Activated CD8-positive, alpha-beta memory T cell treated with anti-CD3 and anti-CD28 coated beads for 36 hours (primary cell): ENCODE measurements at regions not wholly inside any gene's neighbourhood (a gene's known extent, or its start where the extent isn't known, plus 50 kb on each side); places are given as distances from the start of the nearest gene placed in this dataset.

Source experiments
- CTCF ChIA-PET: fragments of 350-600 bp; sonication (Branson Sonifier 250); formaldehyde crosslinking; loops from one replicate; lab custom pipeline; 2021; ENCODE audit warnings: antibody characterized with exemption; lab: Charles Lee
- POLR2A ChIA-PET: fragments of 350-600 bp; sonication (Branson Sonifier 250); formaldehyde crosslinking; loops from one replicate; lab custom pipeline; 2021; ENCODE audit warnings: antibody characterized with exemption; lab: Charles Lee

- ChIA-PET CTCF (no interaction called here), POLR2A (no interaction called here)
These were observed 114.5 kb downstream of the RXFP2 start for GRCh38 chr13:31853643-31854326.

- CTCF ChIA-PET, result no interaction called here
- POLR2A ChIA-PET, result no interaction called here
These were observed 120.2 kb downstream of the RXFP2 start for GRCh38 chr13:31859571-31859970.

- CTCF ChIA-PET, result no interaction called here
- POLR2A ChIA-PET, result no interaction called here
These were observed 120.7 kb downstream of the RXFP2 start for GRCh38 chr13:31860002-31860401.

GRCh38 chr13:31862828-31863227 is 123.5 kb downstream of the RXFP2 start:
- ChIA-PET POLR2A (no interaction called here), CTCF (no interaction called here)

GRCh38 chr13:31864307-31864706 is 125.0 kb downstream of the RXFP2 start:
- CTCF ChIA-PET, result no interaction called here

GRCh38 chr13:31866099-31866498 is 126.8 kb downstream of the RXFP2 start:
- CTCF ChIA-PET, result no interaction called here

More at GRCh38 chr13:31864307-31864706, 125.0 kb downstream of the RXFP2 start:
- POLR2A ChIA-PET, result no interaction called here

GRCh38 chr13:31867709-31868108 is 128.4 kb downstream of the RXFP2 start:
- POLR2A ChIA-PET, result no interaction called here
- CTCF ChIA-PET, result no interaction called here

More at GRCh38 chr13:31866099-31866498, 126.8 kb downstream of the RXFP2 start:
- POLR2A ChIA-PET, result no interaction called here

GRCh38 chr13:31869582-31869981 is 130.3 kb downstream of the RXFP2 start:
- POLR2A ChIA-PET, result no interaction called here
- CTCF ChIA-PET, result no interaction called here

GRCh38 chr13:31870511-31870910 is 131.2 kb downstream of the RXFP2 start:
- ChIA-PET POLR2A (no interaction called here), CTCF (no interaction called here)

GRCh38 chr13:31873145-31873544 is 133.8 kb downstream of the RXFP2 start:
- CTCF ChIA-PET, result no interaction called here
- POLR2A ChIA-PET, result no interaction called here

- ChIA-PET POLR2A (no interaction called here), CTCF (no interaction called here)
These were observed 135.8 kb downstream of the RXFP2 start for GRCh38 chr13:31875134-31875533.

- ChIA-PET CTCF (no interaction called here), POLR2A (no interaction called here)
These were observed 138.7 kb downstream of the RXFP2 start for GRCh38 chr13:31878052-31878451.

- ChIA-PET CTCF (no interaction called here), POLR2A (no interaction called here)
These were observed 139.2 kb downstream of the RXFP2 start for GRCh38 chr13:31878495-31878894.

GRCh38 chr13:31878955-31879354 is 139.6 kb downstream of the RXFP2 start:
- POLR2A ChIA-PET, result no interaction called here
- CTCF ChIA-PET, result no interaction called here

GRCh38 chr13:31880851-31881494 is 141.6 kb downstream of the RXFP2 start:
- POLR2A ChIA-PET, result no interaction called here
- CTCF ChIA-PET, result no interaction called here

- ChIA-PET POLR2A (no interaction called here), CTCF (no interaction called here)
These were observed 142.2 kb downstream of the RXFP2 start for GRCh38 chr13:31881495-31881882.

- ChIA-PET CTCF (no interaction called here), POLR2A (no interaction called here)
These were observed 143.5 kb downstream of the RXFP2 start for GRCh38 chr13:31882794-31883193.

- ChIA-PET POLR2A (no interaction called here), CTCF (no interaction called here)
These were observed 145.2 kb downstream of the RXFP2 start for GRCh38 chr13:31884556-31884955.

- POLR2A ChIA-PET, result no interaction called here
- CTCF ChIA-PET, result no interaction called here
These were observed 145.6 kb upstream of the FRY start for GRCh38 chr13:31885994-31886393.

GRCh38 chr13:31887286-31887685 is 144.3 kb upstream of the FRY start:
- CTCF ChIA-PET, result interaction anchor here (0.6 kb wide), 1 partner anchor 160 kb away, joined by 3 read pairs; no protein-coding TSS in a partner anchor
- POLR2A ChIA-PET, result no interaction called here

- POLR2A ChIA-PET, result no interaction called here
- CTCF ChIA-PET, result no interaction called here
These were observed 140.6 kb upstream of the FRY start for GRCh38 chr13:31890946-31891345.
